GM12878 (cell line): ENCODE measurements at regions not wholly inside any gene's neighbourhood (a gene's known extent, or its start where the extent isn't known, plus 50 kb on each side); places are given as distances from the start of the nearest gene placed in this dataset.

Experiments
- ATAC-seq: fragments of 200-7000 bp; cut with Tn5 transposase; 3 replicates; pipeline ENCODE4 v1.9.1; 2020; ENCODE audit warnings: mild to moderate bottlenecking, moderate library complexity
- BruUV-seq: library from RNA; stranded (reverse); fragments of 400-500 nt; replicated peaks from 2 replicates; lab custom pipeline; 2021; lab: Mats Ljungman, UMichigan
- CTCF ChIA-PET: fragments of 300-600 bp; sonication (Branson Sonifier 250); formaldehyde crosslinking; extraction: SDS; loops from one replicate; lab custom pipeline; 2021; ENCODE audit warnings: inconsistent platforms; lab: Yijun Ruan, JAX
- POLR2A ChIA-PET: fragments of 350-600 bp; formaldehyde crosslinking; extraction: SDS; loops from one replicate; lab custom pipeline; 2021; ENCODE audit warnings: inconsistent platforms; lab: Charles Lee
- RAD21 ChIA-PET: fragments of 300-600 bp; sonication (Branson Sonifier 250); formaldehyde crosslinking; loops from one replicate; lab custom pipeline; 2023; ENCODE audit warnings: antibody characterized with exemption; ENCODE audit not compliant: unreplicated experiment; lab: Charles Lee
- SMC1A ChIA-PET: fragments of 300-600 bp; sonication (Branson Sonifier 250); formaldehyde crosslinking; loops from one replicate; lab custom pipeline; 2023; ENCODE audit not compliant: unreplicated experiment, uncharacterized antibody; lab: Charles Lee
- DNase-seq: peaks from one replicate; pipeline ENCODE4 v3.0.0-alpha.2; 2011; ENCODE audit warnings: low read depth, low spot score
- FAIRE-seq: peaks from 3 replicates; lab custom pipeline; 2011; peaks lifted over from hg19 to GRCh38; lab: Jason Lieb, UNC
- H2AFZ ChIP-seq: 2 replicates; pipeline ENCODE4 v1.6.0; 2011; ENCODE audit warnings: low read depth, low read length, control low read depth; ENCODE audit not compliant: control insufficient read depth
- H3K27ac ChIP-seq: 2 replicates; pipeline ENCODE4 v1.5.1; 2011; ENCODE audit warnings: control low read depth; ENCODE audit not compliant: control insufficient read depth, insufficient read depth
- H3K27me3 ChIP-seq, 2 experiments: replicated peaks in 1 of 2; 2 replicates each; pipeline versions ENCODE4 v1.6.0 to v1.6.1; 2011; ENCODE audit warnings: low read length in 1 of 2; ENCODE audit not compliant: control insufficient read depth in 2 of 2, insufficient read depth in 2 of 2
- H3K36me3 ChIP-seq, 2 experiments: 2 replicates each; pipeline ENCODE4 v1.5.1; 2011; ENCODE audit warnings: low read length in 1 of 2; ENCODE audit not compliant: control insufficient read depth in 2 of 2, insufficient read depth in 2 of 2
- H3K4me1 ChIP-seq: 2 replicates; pipeline ENCODE4 v1.6.1; 2011; ENCODE audit warnings: mild to moderate bottlenecking, low read length, moderate library complexity, mixed read lengths; ENCODE audit not compliant: control insufficient read depth, insufficient read depth
- H3K4me2 ChIP-seq: 2 replicates; pipeline ENCODE4 v1.6.0; 2011; ENCODE audit warnings: control low read depth; ENCODE audit not compliant: control insufficient read depth, insufficient read depth
- H3K4me3 ChIP-seq: fragments of 200-600 bp; sonication (generic); 2 replicates; pipeline ENCODE4 v1.5.1; 2016
- H3K79me2 ChIP-seq: 2 replicates; pipeline ENCODE4 v1.6.0; 2011; ENCODE audit warnings: low read length; ENCODE audit not compliant: control insufficient read depth, insufficient read depth
- H3K9ac ChIP-seq: 2 replicates; pipeline ENCODE4 v1.8.0; 2011; ENCODE audit warnings: low read length, control low read depth, mixed read lengths; ENCODE audit not compliant: control insufficient read depth, insufficient read depth
- H3K9me3 ChIP-seq: replicated peaks from 3 replicates; pipeline ENCODE4 v1.5.1; 2011; ENCODE audit warnings: mild to moderate bottlenecking, low read length; ENCODE audit not compliant: control insufficient read depth, insufficient read depth
- H4K20me1 ChIP-seq: 2 replicates; pipeline ENCODE4 v1.6.0; 2011; ENCODE audit not compliant: control insufficient read depth, insufficient read depth
- BRCA1 ChIP-seq: IDR thresholded peaks from 2 replicates; pipeline ENCODE4 v1.6.1; 2011; ENCODE audit warnings: low read depth, low read length, improper control_type of control experiment
- CBX5 ChIP-seq: sonication (generic); IDR thresholded peaks from 2 replicates; pipeline ENCODE4 v1.6.1; 2016; ENCODE audit warnings: low read depth, moderate library complexity, mild to moderate bottlenecking, inconsistent platforms
- CHD1 ChIP-seq: IDR thresholded peaks from 2 replicates; pipeline ENCODE4 v1.6.1; 2012; ENCODE audit warnings: low read depth, low read length, improper control_type of control experiment
- CHD2 ChIP-seq: IDR thresholded peaks from 2 replicates; pipeline ENCODE4 v1.6.1; 2011; ENCODE audit warnings: low read depth, low read length, improper control_type of control experiment, borderline replicate concordance
- MEF2A ChIP-seq: IDR thresholded peaks from 2 replicates; pipeline ENCODE4 v1.6.1; 2011; ENCODE audit warnings: low read depth, mild to moderate bottlenecking, low read length, moderate library complexity; ENCODE audit not compliant: insufficient read depth
- NR2C2 ChIP-seq: IDR thresholded peaks from 2 replicates; pipeline ENCODE4 v1.6.1; 2011; ENCODE audit warnings: borderline replicate concordance, low read depth; ENCODE audit not compliant: control insufficient read depth, insufficient read length
- NRF1 ChIP-seq: conservative IDR thresholded peaks from 2 replicates; pipeline ENCODE4 v1.6.1; 2011; ENCODE audit warnings: mild to moderate bottlenecking, low read depth, low read length, improper control_type of control experiment
- POLR2A ChIP-seq: IDR thresholded peaks from 2 replicates; pipeline ENCODE4 v1.6.1; 2011; ENCODE audit warnings: low read depth, mild to moderate bottlenecking, low read length
- TCF12 ChIP-seq: IDR thresholded peaks from 2 replicates; pipeline ENCODE4 v1.6.1; 2011; ENCODE audit warnings: low read depth, mild to moderate bottlenecking, low read length
- TCF3 ChIP-seq: IDR thresholded peaks from 2 replicates; pipeline ENCODE4 v1.6.1; 2012; ENCODE audit warnings: low read depth, mild to moderate bottlenecking, low read length, borderline replicate concordance; ENCODE audit not compliant: insufficient read depth
- ZNF274 ChIP-seq: IDR thresholded peaks from one replicate; pipeline ENCODE4 v1.8.0; 2011; ENCODE audit not compliant: insufficient read length, insufficient read depth
- ZNF622 ChIP-seq: fragments of 450-650 bp; IDR thresholded peaks from 2 replicates; pipeline ENCODE4 v1.6.1; 2017; ENCODE audit warnings: mild to moderate bottlenecking, inconsistent platforms
- WGBS: methylation state at CpG from one replicate; pipeline ENCODE4 v1.1.6; 2016; ENCODE audit warnings: low lambda C conversion rate; ENCODE audit not compliant: insufficient replicate concordance, insufficient coverage; ENCODE audit errors: missing lambda C conversion rate; 5-methylcytosine and 5-hydroxymethylcytosine counted together
- in situ Hi-C: fragments of 300-500 bp; cut with MboI; formaldehyde crosslinking; loops from 9 replicates; pipeline ENCODE4 v1.14.3; 2018; ENCODE audit warnings: mixed read lengths
- intact Hi-C: fragments of 100-400 bp; cut with micrococcal nuclease; formaldehyde crosslinking; loops from one replicate; pipeline ENCODE4 v1.14.2; 2022; ENCODE audit not compliant: unreplicated experiment
- TF ChIP-seq, protein P1 (sequence below): IDR thresholded peaks from 2 replicates; pipeline ENCODE4 v1.6.1; 2011; ENCODE audit warnings: mild to moderate bottlenecking, low read depth, low read length, moderate library complexity; ENCODE audit not compliant: insufficient replicate concordance
- TF ChIP-seq, protein P2 (sequence below): fragments of 450-650 bp; IDR thresholded peaks from 2 replicates; pipeline ENCODE4 v1.6.1; 2017; ENCODE audit warnings: mild to moderate bottlenecking, low read depth, inconsistent platforms; ENCODE audit not compliant: poor library complexity, severe bottlenecking

DNA sequence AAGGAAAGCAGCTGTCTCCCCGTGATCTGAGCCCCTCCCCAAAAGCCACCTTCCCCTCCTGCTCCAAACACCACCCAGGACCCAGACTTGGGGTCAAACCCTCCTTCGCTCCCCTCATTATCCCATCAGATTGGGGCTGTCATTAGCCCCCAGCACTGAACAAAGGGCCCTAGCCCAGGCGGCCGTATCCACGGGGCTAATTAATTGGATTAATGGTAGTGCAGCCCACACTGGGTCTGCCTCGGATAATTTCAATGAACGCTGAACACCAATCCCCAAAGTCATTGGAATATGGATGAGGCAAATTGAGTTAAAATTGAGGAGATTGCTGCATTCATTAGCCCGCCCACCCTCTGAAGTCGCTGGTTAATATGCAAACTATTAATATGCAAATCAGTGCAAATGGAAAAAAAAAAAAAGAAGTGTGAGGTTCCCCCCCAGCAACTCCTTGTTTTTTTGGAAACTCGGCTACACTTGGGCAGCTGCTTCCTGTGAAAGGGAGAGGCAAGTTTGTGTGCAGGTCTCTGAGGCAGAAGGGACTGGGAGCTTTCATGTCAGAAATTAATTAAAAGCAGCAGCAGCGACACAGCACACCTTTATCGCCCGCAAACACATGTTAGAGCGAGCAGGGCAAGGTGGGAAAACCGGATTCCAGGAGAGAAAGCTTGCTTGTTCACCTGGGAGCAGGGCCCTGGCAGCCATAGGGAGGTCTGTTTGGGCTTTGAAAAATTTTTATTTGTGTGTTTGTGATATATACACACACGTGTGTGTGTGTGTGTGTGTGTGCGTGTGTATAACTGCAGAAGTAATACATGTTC, 517.8 kb downstream of the MIAT start:
- H3K79me2 ChIP-seq: no peaks in the 10 kb centered on the region
- BruUV-seq: no TSS peak
- in situ Hi-C loops: no loop called here
- no peak overlapping the region for H3K27ac ChIP-seq
- ChIA-PET RAD21 (no interaction called here), CTCF (no interaction called here), POLR2A (interaction anchor here (0.6 kb wide), 1 partner anchor 34 kb away, joined by 4 read pairs; no protein-coding TSS in a partner anchor), SMC1A (no interaction called here)
- 37% methylated on average over 17 of the region's 17 CpGs for WGBS
- H4K20me1 ChIP-seq: no peaks in the 10 kb centered on the region
- no peak overlapping the region for H3K4me3 ChIP-seq
- H3K4me2 ChIP-seq: no peak overlapping the region
- H3K36me3 ChIP-seq: no peaks in the 10 kb centered on the region
- no peak for TF ChIP-seq MEF2A
- no peak for TF ChIP-seq TCF3
- no peak for TF ChIP-seq NR2C2
- TF ChIP-seq POLR2A: no peak
- no peak for TF ChIP-seq BRCA1
- TF ChIP-seq CHD2: no peak
- no peak for TF ChIP-seq TCF12
- TF ChIP-seq, protein P1, sequence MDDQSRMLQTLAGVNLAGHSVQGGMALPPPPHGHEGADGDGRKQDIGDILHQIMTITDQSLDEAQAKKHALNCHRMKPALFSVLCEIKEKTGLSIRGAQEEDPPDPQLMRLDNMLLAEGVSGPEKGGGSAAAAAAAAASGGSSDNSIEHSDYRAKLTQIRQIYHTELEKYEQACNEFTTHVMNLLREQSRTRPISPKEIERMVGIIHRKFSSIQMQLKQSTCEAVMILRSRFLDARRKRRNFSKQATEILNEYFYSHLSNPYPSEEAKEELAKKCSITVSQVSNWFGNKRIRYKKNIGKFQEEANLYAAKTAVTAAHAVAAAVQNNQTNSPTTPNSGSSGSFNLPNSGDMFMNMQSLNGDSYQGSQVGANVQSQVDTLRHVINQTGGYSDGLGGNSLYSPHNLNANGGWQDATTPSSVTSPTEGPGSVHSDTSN: no peak
- no peak for TF ChIP-seq ZNF274
- TF ChIP-seq, protein P2, sequence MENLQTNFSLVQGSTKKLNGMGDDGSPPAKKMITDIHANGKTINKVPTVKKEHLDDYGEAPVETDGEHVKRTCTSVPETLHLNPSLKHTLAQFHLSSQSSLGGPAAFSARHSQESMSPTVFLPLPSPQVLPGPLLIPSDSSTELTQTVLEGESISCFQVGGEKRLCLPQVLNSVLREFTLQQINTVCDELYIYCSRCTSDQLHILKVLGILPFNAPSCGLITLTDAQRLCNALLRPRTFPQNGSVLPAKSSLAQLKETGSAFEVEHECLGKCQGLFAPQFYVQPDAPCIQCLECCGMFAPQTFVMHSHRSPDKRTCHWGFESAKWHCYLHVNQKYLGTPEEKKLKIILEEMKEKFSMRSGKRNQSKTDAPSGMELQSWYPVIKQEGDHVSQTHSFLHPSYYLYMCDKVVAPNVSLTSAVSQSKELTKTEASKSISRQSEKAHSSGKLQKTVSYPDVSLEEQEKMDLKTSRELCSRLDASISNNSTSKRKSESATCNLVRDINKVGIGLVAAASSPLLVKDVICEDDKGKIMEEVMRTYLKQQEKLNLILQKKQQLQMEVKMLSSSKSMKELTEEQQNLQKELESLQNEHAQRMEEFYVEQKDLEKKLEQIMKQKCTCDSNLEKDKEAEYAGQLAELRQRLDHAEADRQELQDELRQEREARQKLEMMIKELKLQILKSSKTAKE: no peak
- no peak for TF ChIP-seq CBX5
- TF ChIP-seq CHD1: no peak
- TF ChIP-seq ZNF622: no peak
- TF ChIP-seq NRF1: no peak
- intact Hi-C loops: no loop called here
- no peak for ATAC-seq
- DNase-seq: no peak
- no peak for FAIRE-seq
- no peak overlapping the region for H3K9ac ChIP-seq
- no peaks in the 10 kb centered on the region for H3K4me1 ChIP-seq
- H2AFZ ChIP-seq: no peak overlapping the region
- no peaks in the 10 kb centered on the region; a peak in 2 of 4 replicates for H3K27me3 ChIP-seq
- no peaks in the 10 kb centered on the region for H3K9me3 ChIP-seq
